PFSK-1 (cell line): ENCODE measurements at regions not wholly inside any gene's neighbourhood (a gene's known extent, or its start where the extent isn't known, plus 50 kb on each side); places are given as distances from the start of the nearest gene placed in this dataset.

Experiments
- FOXP2 ChIP-seq: optimal IDR thresholded peaks from 2 replicates; pipeline ENCODE3; 2011; ENCODE audit warnings: borderline replicate concordance, control low read depth, inconsistent platforms; ENCODE audit not compliant: insufficient read depth; ENCODE audit errors: extremely low read length, extremely low read depth
- POLR2AphosphoS5 ChIP-seq: IDR thresholded peaks from 2 replicates; pipeline ENCODE4 v1.6.1; 2012; ENCODE audit warnings: low read depth, mild to moderate bottlenecking, control low read depth, low read length, moderate library complexity
- SIN3A ChIP-seq: IDR thresholded peaks from 2 replicates; pipeline ENCODE4 v1.6.1; 2012; ENCODE audit warnings: mild to moderate bottlenecking, low read length, moderate library complexity, borderline replicate concordance; ENCODE audit not compliant: insufficient read depth
- TAF1 ChIP-seq: IDR thresholded peaks from 2 replicates; pipeline ENCODE4 v1.6.1; 2012; ENCODE audit warnings: low read length, control low read depth, borderline replicate concordance; ENCODE audit not compliant: insufficient read depth
- TF ChIP-seq, protein P1 (sequence below), 2 experiments: IDR thresholded peaks; 2 replicates each; pipeline versions ENCODE4 v1.6.1 to v1.8.0; 2011 to 2012; ENCODE audit warnings: low read depth in 2 of 2, low read length in 2 of 2, control low read depth in 1 of 2, inconsistent platforms in 1 of 2, mild to moderate bottlenecking in 1 of 2, moderate library complexity in 1 of 2; ENCODE audit not compliant: insufficient read depth in 1 of 2

DNA sequence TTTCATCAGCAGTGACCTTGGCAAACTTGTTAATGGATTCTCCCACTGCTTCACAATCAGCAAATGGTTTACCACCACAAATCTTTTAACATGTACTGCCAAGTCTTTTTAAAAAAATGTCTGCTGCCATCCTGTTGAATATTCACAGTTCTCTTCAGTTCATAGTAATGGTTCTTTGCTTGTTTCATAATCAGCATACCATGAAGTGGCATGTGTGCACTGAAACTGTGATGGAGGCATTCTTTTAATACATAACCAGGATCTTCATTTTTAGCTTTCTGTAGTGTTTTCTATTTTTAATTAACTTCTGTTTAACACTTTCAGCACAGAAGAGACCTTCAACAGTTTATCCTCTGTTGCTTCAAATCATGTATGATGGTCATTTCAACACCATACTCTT lies 230.1 kb upstream of the ARSJ start:
- TF ChIP-seq SIN3A, result no peak
- TF ChIP-seq POLR2AphosphoS5, result no peak
- no peak for TF ChIP-seq FOXP2
- no peak for TF ChIP-seq TAF1
- TF ChIP-seq, protein P1, sequence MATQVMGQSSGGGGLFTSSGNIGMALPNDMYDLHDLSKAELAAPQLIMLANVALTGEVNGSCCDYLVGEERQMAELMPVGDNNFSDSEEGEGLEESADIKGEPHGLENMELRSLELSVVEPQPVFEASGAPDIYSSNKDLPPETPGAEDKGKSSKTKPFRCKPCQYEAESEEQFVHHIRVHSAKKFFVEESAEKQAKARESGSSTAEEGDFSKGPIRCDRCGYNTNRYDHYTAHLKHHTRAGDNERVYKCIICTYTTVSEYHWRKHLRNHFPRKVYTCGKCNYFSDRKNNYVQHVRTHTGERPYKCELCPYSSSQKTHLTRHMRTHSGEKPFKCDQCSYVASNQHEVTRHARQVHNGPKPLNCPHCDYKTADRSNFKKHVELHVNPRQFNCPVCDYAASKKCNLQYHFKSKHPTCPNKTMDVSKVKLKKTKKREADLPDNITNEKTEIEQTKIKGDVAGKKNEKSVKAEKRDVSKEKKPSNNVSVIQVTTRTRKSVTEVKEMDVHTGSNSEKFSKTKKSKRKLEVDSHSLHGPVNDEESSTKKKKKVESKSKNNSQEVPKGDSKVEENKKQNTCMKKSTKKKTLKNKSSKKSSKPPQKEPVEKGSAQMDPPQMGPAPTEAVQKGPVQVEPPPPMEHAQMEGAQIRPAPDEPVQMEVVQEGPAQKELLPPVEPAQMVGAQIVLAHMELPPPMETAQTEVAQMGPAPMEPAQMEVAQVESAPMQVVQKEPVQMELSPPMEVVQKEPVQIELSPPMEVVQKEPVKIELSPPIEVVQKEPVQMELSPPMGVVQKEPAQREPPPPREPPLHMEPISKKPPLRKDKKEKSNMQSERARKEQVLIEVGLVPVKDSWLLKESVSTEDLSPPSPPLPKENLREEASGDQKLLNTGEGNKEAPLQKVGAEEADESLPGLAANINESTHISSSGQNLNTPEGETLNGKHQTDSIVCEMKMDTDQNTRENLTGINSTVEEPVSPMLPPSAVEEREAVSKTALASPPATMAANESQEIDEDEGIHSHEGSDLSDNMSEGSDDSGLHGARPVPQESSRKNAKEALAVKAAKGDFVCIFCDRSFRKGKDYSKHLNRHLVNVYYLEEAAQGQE (IDR thresholded peaks at IDR 0.05; ENCODE audit: insufficient read depth in 1 of 2, low read depth in 2 of 2, low read length in 2 of 2), result no peak

DNA sequence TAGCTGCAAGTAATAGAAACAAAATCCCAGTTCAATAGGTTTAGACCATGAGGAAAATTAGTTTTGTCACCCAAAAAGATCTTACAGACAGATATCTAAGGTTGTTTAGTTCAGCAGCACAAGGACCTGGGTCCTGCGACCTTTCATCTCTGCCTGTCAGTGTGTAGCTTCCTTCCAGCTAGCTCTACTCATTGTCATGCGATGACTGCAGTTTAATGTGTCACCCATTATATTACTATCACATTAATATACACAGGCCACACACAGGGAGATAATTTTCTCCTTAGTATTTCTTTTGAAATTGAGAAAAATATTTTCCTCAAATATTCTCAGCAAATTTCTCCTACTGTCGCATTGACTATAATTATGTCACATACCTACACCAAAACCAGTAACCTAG lies 232.1 kb upstream of the ARSJ start:
- TF ChIP-seq, protein P1 (IDR thresholded peaks at IDR 0.05; ENCODE audit: insufficient read depth in 1 of 2, low read depth in 2 of 2, low read length in 2 of 2), result no peak
- TF ChIP-seq SIN3A (no peak), TAF1 (no peak), POLR2AphosphoS5 (no peak), FOXP2 (no peak)

DNA sequence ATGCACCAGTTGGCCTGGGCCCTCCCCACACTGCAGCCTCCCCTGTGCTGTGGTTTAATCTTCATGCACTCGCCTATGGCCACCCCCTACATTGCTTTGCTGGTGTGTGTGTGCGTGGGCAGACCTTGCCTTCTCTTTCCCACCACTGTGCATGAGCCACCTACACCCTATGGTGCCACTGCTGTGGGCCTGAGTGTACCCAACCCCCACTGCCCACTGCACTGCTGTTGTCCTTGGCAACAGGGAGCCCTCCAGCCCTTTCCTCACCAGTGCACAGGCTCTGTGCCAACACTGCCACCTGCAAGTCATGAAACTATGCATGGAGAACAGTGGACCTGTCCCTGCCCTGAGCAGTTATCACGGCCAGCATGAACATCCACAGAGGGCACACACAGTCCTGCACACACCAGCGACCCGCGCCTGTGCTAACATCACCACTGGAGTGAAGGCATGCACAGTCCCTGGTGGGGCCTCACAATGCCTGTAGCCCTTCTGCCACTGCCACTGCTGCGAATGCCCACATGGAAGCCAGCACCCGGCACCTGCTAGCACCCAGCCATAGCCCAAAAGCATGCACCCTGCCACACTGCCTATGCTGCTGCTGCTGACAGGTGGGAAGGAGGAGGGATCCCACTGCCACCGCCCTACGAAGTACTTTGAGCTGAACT lies 237.8 kb upstream of the ARSJ start:
- TF ChIP-seq TAF1 (no peak), POLR2AphosphoS5 (no peak), FOXP2 (no peak), SIN3A (no peak)
- TF ChIP-seq, protein P1 (IDR thresholded peaks at IDR 0.05; ENCODE audit: insufficient read depth in 1 of 2, low read depth in 2 of 2, low read length in 2 of 2), result no peak

DNA sequence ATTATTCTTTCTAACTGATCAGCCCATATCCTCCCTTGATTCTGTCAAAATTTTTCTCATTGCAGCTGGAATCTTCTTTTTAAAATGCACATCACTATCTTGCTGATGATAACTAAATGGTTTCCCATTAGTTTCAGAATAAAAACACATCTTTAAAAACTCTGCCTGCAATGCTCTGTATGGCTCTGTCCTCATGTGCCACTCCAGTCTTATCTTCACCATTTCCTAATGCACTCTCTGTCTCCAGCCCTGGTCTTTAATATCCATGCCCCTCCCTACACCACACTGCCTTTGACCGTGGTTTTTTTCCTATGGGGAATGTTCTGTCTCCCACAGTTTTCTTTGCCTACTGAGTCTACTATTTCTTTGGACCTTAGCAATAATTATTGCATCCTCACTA lies 244.1 kb upstream of the ARSJ start:
- TF ChIP-seq TAF1 (no peak), POLR2AphosphoS5 (no peak)

DNA sequence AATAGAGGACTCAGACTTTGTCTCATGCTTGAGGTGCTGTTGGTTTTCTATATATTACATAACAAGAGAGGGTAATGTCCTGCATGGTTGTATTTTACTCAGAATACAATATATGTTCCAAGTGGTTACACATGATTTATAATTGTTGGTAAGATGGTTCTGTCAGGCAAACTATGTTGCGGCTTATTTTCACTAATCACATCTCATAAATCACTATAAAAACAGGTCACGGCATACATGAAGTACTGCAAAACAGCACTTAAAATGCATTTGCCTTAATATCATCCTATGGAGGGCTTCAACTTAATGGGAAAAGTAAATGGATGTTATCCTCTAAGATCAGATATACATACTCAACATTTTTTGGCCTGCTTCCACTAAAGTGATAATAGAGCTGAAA lies 246.0 kb upstream of the ARSJ start:
- TF ChIP-seq, protein P1 (IDR thresholded peaks at IDR 0.05; ENCODE audit: insufficient read depth in 1 of 2, low read depth in 2 of 2, low read length in 2 of 2), result no peak
- TF ChIP-seq TAF1 (no peak), FOXP2 (no peak), SIN3A (no peak), POLR2AphosphoS5 (no peak)
